Heart left ventricle (tissue), 16 donors: ENCODE measurements at regions not wholly inside any gene's neighbourhood (a gene's known extent, or its start where the extent isn't known, plus 50 kb on each side); places are given as distances from the start of the nearest gene placed in this dataset.

Experiments used
- ATAC-seq, 4 donors: fragments of 200-7000 bp; cut with Tn5 transposase; one replicate each; pipeline ENCODE4 v1.9.1; 2020 to 2022; ENCODE audit warnings: moderate library complexity in 4 of 4, mild to moderate bottlenecking in 3 of 4, moderate number of reproducible peaks in 1 of 4
- DNase-seq, 5 donors: peaks; one replicate each; pipeline ENCODE4 v3.0.0-alpha.2; 2020
- H3K27ac ChIP-seq, 12 donors: fragments of 200-600 bp; sonication (generic) in 4 of 12; one replicate each; pipeline versions ENCODE4 v1.5.0 to v1.8.0; 2016 to 2022; ENCODE audit warnings: mild to moderate bottlenecking in 2 of 12
- H3K27me3 ChIP-seq, 9 donors: fragments of 200-600 bp; sonication (generic) in 2 of 9; one replicate each; pipeline versions ENCODE4 v1.5.1 to v1.8.0; 2016 to 2022; ENCODE audit warnings: mild to moderate bottlenecking in 3 of 9
- H3K36me3 ChIP-seq, 9 donors: fragments of 200-600 bp; sonication (generic) in 2 of 9; one replicate each; pipeline versions ENCODE4 v1.5.0 to v1.8.0; 2018 to 2022; ENCODE audit warnings: mild to moderate bottlenecking in 2 of 9
- H3K4me1 ChIP-seq, 12 donors: fragments of 200-600 bp; sonication (generic) in 4 of 12; one replicate each; pipeline versions ENCODE4 v1.5.0 to v1.8.0; 2016 to 2022; ENCODE audit warnings: mild to moderate bottlenecking in 3 of 12
- H3K4me3 ChIP-seq, 12 donors: fragments of 200-600 bp; sonication (generic) in 4 of 12; one replicate each; pipeline versions ENCODE4 v1.5.0 to v1.8.0; 2017 to 2022; ENCODE audit warnings: mild to moderate bottlenecking in 9 of 12, moderate library complexity in 4 of 12
- H3K9me3 ChIP-seq, 12 donors: fragments of 200-600 bp; sonication (generic) in 4 of 12; one replicate each; pipeline versions ENCODE4 v1.5.0 to v1.8.0; 2016 to 2022; ENCODE audit warnings: mild to moderate bottlenecking in 1 of 12
- CTCF ChIP-seq, 12 donors: fragments of 200-600 bp; sonication (generic) in 4 of 12; IDR thresholded peaks; one replicate each; pipeline versions ENCODE4 v1.5.0 to v1.8.0; 2018 to 2022; ENCODE audit warnings: antibody characterized with exemption in 12 of 12, mild to moderate bottlenecking in 5 of 12
- POLR2A ChIP-seq, 2 donors: fragments of 450-650 bp; IDR thresholded peaks; one replicate each; pipeline ENCODE4 v1.6.1; 2017; ENCODE audit warnings: antibody characterized with exemption in 2 of 2, mild to moderate bottlenecking in 2 of 2, moderate library complexity in 2 of 2
- WGBS, 4 donors: extraction: QIAGEN DNeasy Blood & Tissue Kit in 2 of 4; methylation state at CpG; one replicate each; pipeline versions ENCODE4 v1.1.5 to v1.1.7; 2013 to 2018; 5-methylcytosine and 5-hydroxymethylcytosine counted together
- intact Hi-C, 10 donors: fragments of 100-400 bp; cut with DNase I; formaldehyde crosslinking; loops; one replicate each; pipeline versions ENCODE4 v1.11.1 to v1.14.2; 2022
- donor health status: ischemic (EF 13 %, LVEDD 7.1; RV severe dilation, severe dysfunction).
- donor health status: healthy with polysubstance abuse.
- donor health status: DM: no; HTN: yes; CAD: no.
- donor health status: DM: no; HTN: no; CAD: no.
- donor health status: ischemic (EF 25% LVEDD 6.9; RV normal size, moderate dysfunction).
- donor health status: ischemic (EF 25% LVEDD 5.7; RV mildly dilated, moderate dysfunction).
- donor health status: healthy.
- donor health status: DM: yes; HTN: yes; CAD: no.
- donor health status: ischemic (EF 35%, LVEDD 5.7; RV mildly dilated, moderate dysfunction).
- donor health status: nonischemic (EF 11% LVEDD 7.7; RV severe dilation, severe dysfunction).
- donor health status: DM: yes; HTN: yes; CAD: no.
- donor health status: PGD.
- donor health status: ischemic (EF 29% LVEDD 5.4; RV normal size, mild dysfunction).
- donor health status: nonischemic (EF 23%, LVEDD 6.1; RV moderate dilation, normal function).

- H3K27ac ChIP-seq: no peak overlapping the region
- no peak for ATAC-seq
- H3K4me1 ChIP-seq: no peaks in the 10 kb centered on the region
- TF ChIP-seq CTCF (IDR thresholded peaks at IDR 0.05) (no peak), POLR2A (IDR thresholded peaks at IDR 0.05) (no peak)
- WGBS, 4 donors: 43 to 86% (median 74%) methylated on average over 1 of the region's 1 CpG
- H3K4me3 ChIP-seq: no peak overlapping the region
- no peak for DNase-seq
- intact Hi-C loops: loop anchor here in 1 of 10 donors (10.0 kb wide), 1 partner anchor 658 kb away; no protein-coding TSS in a partner anchor
- no peaks in the 10 kb centered on the region for H3K36me3 ChIP-seq
- H3K27me3 ChIP-seq: no peaks in the 10 kb centered on the region
- H3K9me3 ChIP-seq: no peaks in the 10 kb centered on the region
Measured at GRCh38 chr4:98746530-98746929, 88.1 kb upstream of the TSPAN5 start.

GRCh38 chr4:98745366-98745765, 87.0 kb upstream of the TSPAN5 start:
- peak in 9 of 12 donors; percentile 8 to 42 (median 22) for TF ChIP-seq CTCF (IDR thresholded peaks at IDR 0.05)
- TF ChIP-seq POLR2A (IDR thresholded peaks at IDR 0.05): no peak
- Histone ChIP-seq H3K36me3 (no peaks in the 10 kb centered on the region), H3K4me1 (no peaks in the 10 kb centered on the region), H3K27me3 (no peaks in the 10 kb centered on the region), H3K9me3 (no peaks in the 10 kb centered on the region), H3K4me3 (no peak overlapping the region), H3K27ac (no peak overlapping the region)
- ATAC-seq: peak in 3 of 4 donors; percentile 47 to 54 (median 51)
- WGBS, 4 donors: 56 to 78% (median 69%) methylated on average over 3 of the region's 3 CpGs
- DNase-seq: no peak
- intact Hi-C loops: loop anchor here in 1 of 10 donors (10.0 kb wide), 1 partner anchor 659 kb away; no protein-coding TSS in a partner anchor

GRCh38 chr4:98744372-98745150, 86.2 kb upstream of the TSPAN5 start:
- no peak for ATAC-seq

More at GRCh38 chr4:98744372-98745150, 86.2 kb upstream of the TSPAN5 start:
- no peaks in the 10 kb centered on the region for H3K9me3 ChIP-seq
- no peaks in the 10 kb centered on the region for H3K27me3 ChIP-seq
- intact Hi-C loops: loop anchor here in 1 of 10 donors (10.0 kb wide), 1 partner anchor 660 kb away; no protein-coding TSS in a partner anchor
- H3K27ac ChIP-seq: no peak overlapping the region
- DNase-seq: no peak
- no peaks in the 10 kb centered on the region for H3K4me1 ChIP-seq
- no peak overlapping the region for H3K4me3 ChIP-seq
- H3K36me3 ChIP-seq: no peaks in the 10 kb centered on the region
- 77 to 86% (median 79%) methylated on average over 4 of the region's 4 CpGs for WGBS, 4 donors
- TF ChIP-seq CTCF (IDR thresholded peaks at IDR 0.05): no peak
- no peak for TF ChIP-seq POLR2A (IDR thresholded peaks at IDR 0.05)
